ENCODE measurements at regions not wholly inside any gene's neighbourhood (a gene's known extent, or its start where the extent isn't known, plus 50 kb on each side); places are given as distances from the start of the nearest gene placed in this dataset.

- Mint-ChIP-seq H3K36me3 (no peaks in the 10 kb centered on the region), H3K4me1 (peaks cover 9 to 27% of the 10 kb centered on the region in 2 donors), H3K27ac (no peak overlapping the region), H3K9me3 (no peaks in the 10 kb centered on the region), H3K4me3 (no peak overlapping the region), H3K27me3 (peaks cover 8 to 13% of the 10 kb centered on the region in 2 donors)
- ATAC-seq (replicated peaks) (no peak), DNase-seq (no peak)
These were observed 617.6 kb downstream of the FGF9 start for GRCh38 chr13:22288496-22288895.

DNA sequence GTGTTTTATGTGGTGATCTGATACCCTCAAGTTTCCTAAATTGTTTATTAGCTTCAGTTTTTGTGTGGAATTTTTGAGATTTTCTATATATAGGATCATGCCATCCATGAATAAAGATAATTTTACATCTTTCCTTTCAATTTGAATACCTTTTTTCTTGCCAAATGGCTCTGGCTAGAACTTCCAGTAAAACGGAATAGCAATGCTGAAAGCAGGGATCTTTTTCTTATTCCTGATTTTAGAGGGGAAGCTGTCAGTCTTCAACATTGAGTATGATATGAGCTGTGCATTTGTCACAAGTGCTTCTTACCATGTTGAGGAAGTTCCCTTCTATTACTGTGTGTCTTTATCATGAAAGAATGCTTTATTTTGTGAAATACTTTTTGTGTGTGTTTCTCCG is 618.8 kb downstream of the FGF9 start:
- Mint-ChIP-seq H3K27me3 (peaks cover 13 to 22% of the 10 kb centered on the region in 2 donors), H3K36me3 (no peaks in the 10 kb centered on the region), H3K4me1 (peaks cover 9 to 27% of the 10 kb centered on the region in 2 donors), H3K27ac (no peak overlapping the region), H3K4me3 (no peak overlapping the region), H3K9me3 (no peaks in the 10 kb centered on the region)
- ATAC-seq (replicated peaks) (no peak), DNase-seq (no peak)

DNA sequence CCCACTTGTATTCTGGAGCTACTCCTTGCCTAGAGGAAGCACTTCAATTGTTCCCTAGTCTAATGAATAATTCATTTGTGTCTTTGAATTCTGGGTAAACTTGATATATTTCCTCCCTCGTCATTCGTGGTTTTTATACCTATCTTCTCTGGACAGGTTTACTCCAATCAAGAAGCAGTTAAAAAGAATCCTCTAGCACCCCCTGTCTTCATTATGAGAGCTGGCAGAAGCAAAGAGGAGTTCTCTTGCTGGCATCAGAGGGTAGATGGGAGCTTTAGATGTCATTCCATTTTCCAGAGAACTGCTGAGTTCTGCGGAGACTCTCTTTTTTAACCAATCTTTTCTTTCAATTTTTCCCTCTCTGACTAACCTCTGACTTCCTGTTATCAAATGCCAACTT is 627.7 kb downstream of the FGF9 start:
- H3K27ac Mint-ChIP-seq: peak overlapping the region; percentile 11
- H3K4me1 Mint-ChIP-seq: peaks cover 0 to 5% of the 10 kb centered on the region in 2 donors

DNA sequence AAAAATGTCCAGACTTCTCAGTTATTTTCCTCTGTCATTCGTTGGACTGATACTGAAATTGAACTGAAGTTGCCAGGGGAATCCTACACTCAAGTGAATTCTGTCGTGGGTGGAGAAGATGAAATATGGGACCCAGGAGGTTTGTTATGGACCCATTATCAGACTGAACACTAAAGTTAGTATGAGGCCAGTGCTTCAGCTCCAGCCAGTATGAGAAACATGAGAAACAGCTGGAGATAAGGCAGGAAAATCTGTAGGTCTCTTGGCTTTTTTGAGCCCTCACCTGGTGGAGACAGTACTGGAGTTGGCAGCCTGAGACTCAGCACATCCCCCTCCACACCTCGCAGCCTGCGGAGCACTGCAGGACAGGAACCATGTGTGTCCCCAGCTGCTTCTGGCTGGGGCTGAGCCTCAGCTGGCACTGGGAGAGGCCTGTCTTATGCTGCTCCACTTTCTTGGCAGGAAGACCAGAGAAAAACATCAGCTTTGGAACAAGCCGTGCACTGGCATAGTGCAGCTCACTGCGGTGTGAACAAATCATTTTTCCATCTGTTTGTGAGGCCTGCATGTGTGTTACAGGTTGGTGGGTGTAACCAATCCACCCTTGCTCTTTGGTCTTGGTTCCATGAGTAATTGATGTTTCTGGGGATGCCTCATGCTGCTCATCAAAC is 641.0 kb downstream of the FGF9 start:
- DNase-seq (no peak), ATAC-seq (replicated peaks) (no peak)
- H3K4me3 Mint-ChIP-seq: no peak overlapping the region
- no peak overlapping the region for H3K27ac Mint-ChIP-seq
- peaks cover 0 to 4% of the 10 kb centered on the region in 2 donors for H3K27me3 Mint-ChIP-seq
- peaks cover 4% of the 10 kb centered on the region in 2 donors for H3K9me3 Mint-ChIP-seq
- no peaks in the 10 kb centered on the region for H3K36me3 Mint-ChIP-seq
- H3K4me1 Mint-ChIP-seq: no peaks in the 10 kb centered on the region

More for the DNA sequence above, 627.7 kb downstream of the FGF9 start:
- H3K27me3 Mint-ChIP-seq: peaks cover 28% of the 10 kb centered on the region in 2 donors
- peaks cover 3 to 13% of the 10 kb centered on the region in 2 donors for H3K36me3 Mint-ChIP-seq
- ATAC-seq (replicated peaks) (no peak), DNase-seq (no peak)
- H3K4me3 Mint-ChIP-seq: no peak overlapping the region
- peaks cover 15 to 16% of the 10 kb centered on the region in 2 donors for H3K9me3 Mint-ChIP-seq

GRCh38 chr13:22312405-22312803 is 641.5 kb downstream of the FGF9 start:
- peaks cover 0 to 3% of the 10 kb centered on the region in 2 donors for H3K27me3 Mint-ChIP-seq
- H3K4me3 Mint-ChIP-seq: no peak overlapping the region
- DNase-seq: no peak
- no peak for ATAC-seq (replicated peaks)
- H3K9me3 Mint-ChIP-seq: peaks cover 2 to 4% of the 10 kb centered on the region in 2 donors
- H3K4me1 Mint-ChIP-seq: no peaks in the 10 kb centered on the region
- no peak overlapping the region for H3K27ac Mint-ChIP-seq
- H3K36me3 Mint-ChIP-seq: no peaks in the 10 kb centered on the region

GRCh38 chr13:22316494-22317025 is 645.7 kb downstream of the FGF9 start:
- Mint-ChIP-seq H3K9me3 (peaks cover 0 to 2% of the 10 kb centered on the region in 2 donors), H3K4me3 (no peak overlapping the region), H3K4me1 (no peaks in the 10 kb centered on the region), H3K27me3 (peaks cover 0 to 9% of the 10 kb centered on the region in 2 donors), H3K36me3 (no peaks in the 10 kb centered on the region), H3K27ac (no peak overlapping the region)
- no peak for ATAC-seq (replicated peaks)
- DNase-seq: no peak

- peaks cover 5 to 15% of the 10 kb centered on the region in 2 donors for H3K27me3 Mint-ChIP-seq
- no peaks in the 10 kb centered on the region for H3K4me1 Mint-ChIP-seq
- ATAC-seq (replicated peaks) (no peak), DNase-seq (no peak)
- H3K27ac Mint-ChIP-seq: no peak overlapping the region
- no peak overlapping the region for H3K4me3 Mint-ChIP-seq
- no peaks in the 10 kb centered on the region for H3K36me3 Mint-ChIP-seq
- H3K9me3 Mint-ChIP-seq: no peaks in the 10 kb centered on the region
These were observed 650.1 kb downstream of the FGF9 start for GRCh38 chr13:22320991-22321390.

DNA sequence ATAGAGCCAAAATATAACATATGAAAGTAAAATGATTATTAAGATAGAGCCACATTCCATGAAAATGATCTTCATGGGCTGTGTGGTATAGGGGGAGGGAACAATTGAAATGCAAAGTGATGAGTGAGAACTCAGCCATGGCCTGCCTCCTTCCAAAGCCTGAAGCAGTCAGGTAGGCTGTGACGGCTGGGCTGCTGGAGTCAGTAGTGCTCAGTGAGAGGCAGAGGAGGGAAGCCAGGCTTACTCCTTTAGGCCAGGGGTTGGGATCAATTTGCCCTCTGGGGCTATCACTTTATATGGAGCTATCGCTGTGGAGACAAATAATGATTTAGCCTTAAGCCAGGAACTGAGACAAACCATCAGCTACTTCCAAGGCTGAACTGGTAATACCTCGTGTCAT is 654.9 kb downstream of the FGF9 start:
- no peak for ATAC-seq (replicated peaks)

GRCh38 chr13:22332416-22332815 is 661.5 kb downstream of the FGF9 start:
- no peak overlapping the region for H3K4me3 Mint-ChIP-seq
- ATAC-seq (replicated peaks): no peak
- H3K4me1 Mint-ChIP-seq: peaks cover 6 to 7% of the 10 kb centered on the region in 2 donors
- H3K9me3 Mint-ChIP-seq: peaks cover 0 to 2% of the 10 kb centered on the region in 2 donors
- DNase-seq: no peak
- H3K27me3 Mint-ChIP-seq: peaks cover 4 to 12% of the 10 kb centered on the region in 2 donors
- H3K27ac Mint-ChIP-seq: no peak overlapping the region
- H3K36me3 Mint-ChIP-seq: no peaks in the 10 kb centered on the region

More for the DNA sequence above, 654.9 kb downstream of the FGF9 start:
- H3K4me3 Mint-ChIP-seq: no peak overlapping the region
- H3K4me1 Mint-ChIP-seq: no peaks in the 10 kb centered on the region
- H3K27ac Mint-ChIP-seq: no peak overlapping the region
- H3K9me3 Mint-ChIP-seq: no peaks in the 10 kb centered on the region
- DNase-seq: no peak
- H3K36me3 Mint-ChIP-seq: no peaks in the 10 kb centered on the region
- peaks cover 5 to 6% of the 10 kb centered on the region in 2 donors for H3K27me3 Mint-ChIP-seq

DNA sequence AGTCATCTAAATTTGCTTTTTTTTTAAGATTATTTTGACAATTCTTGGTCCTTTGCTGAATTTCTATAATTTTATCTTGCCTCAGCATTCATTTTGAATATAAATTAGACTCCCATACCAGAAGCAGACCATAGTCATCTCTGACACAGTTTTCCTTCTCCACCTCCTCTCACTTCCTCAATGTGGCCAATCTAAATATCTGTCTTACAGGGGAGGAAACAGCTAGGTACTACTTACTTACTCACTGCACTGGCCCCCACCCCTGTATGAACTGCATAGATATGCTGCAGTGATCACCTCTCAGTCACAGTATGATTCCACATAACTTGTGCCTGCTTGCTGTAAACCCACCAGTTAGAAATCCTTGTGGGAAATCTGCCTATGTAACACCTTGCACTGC is 665.6 kb downstream of the FGF9 start:
- H3K36me3 Mint-ChIP-seq: peaks cover 3 to 5% of the 10 kb centered on the region in 2 donors
- H3K4me1 Mint-ChIP-seq: peaks cover 6 to 7% of the 10 kb centered on the region in 2 donors
- peaks cover 4 to 12% of the 10 kb centered on the region in 2 donors for H3K27me3 Mint-ChIP-seq
- ATAC-seq (replicated peaks) (peak; percentile 99 to 100), DNase-seq (peak; percentile 6)
- no peak overlapping the region for H3K27ac Mint-ChIP-seq
- H3K9me3 Mint-ChIP-seq: peaks cover 9 to 10% of the 10 kb centered on the region in 2 donors
- no peak overlapping the region for H3K4me3 Mint-ChIP-seq

- no peaks in the 10 kb centered on the region for H3K4me1 Mint-ChIP-seq
- ATAC-seq (replicated peaks) (no peak), DNase-seq (no peak)
- H3K9me3 Mint-ChIP-seq: peaks cover 6% of the 10 kb centered on the region in 2 donors
- peaks cover 0 to 2% of the 10 kb centered on the region in 2 donors for H3K36me3 Mint-ChIP-seq
- H3K27ac Mint-ChIP-seq: no peak overlapping the region
- H3K4me3 Mint-ChIP-seq: no peak overlapping the region
- no peaks in the 10 kb centered on the region for H3K27me3 Mint-ChIP-seq
These were observed 686.3 kb downstream of the FGF9 start for GRCh38 chr13:22357132-22357531.

- Mint-ChIP-seq H3K4me3 (no peak overlapping the region), H3K27ac (no peak overlapping the region), H3K36me3 (peaks cover 0 to 5% of the 10 kb centered on the region in 2 donors), H3K4me1 (no peaks in the 10 kb centered on the region), H3K27me3 (no peaks in the 10 kb centered on the region), H3K9me3 (peaks cover 14 to 24% of the 10 kb centered on the region in 2 donors)
- no peak for ATAC-seq (replicated peaks)
- DNase-seq: no peak
These were observed 698.2 kb downstream of the FGF9 start for GRCh38 chr13:22369090-22369489.

DNA sequence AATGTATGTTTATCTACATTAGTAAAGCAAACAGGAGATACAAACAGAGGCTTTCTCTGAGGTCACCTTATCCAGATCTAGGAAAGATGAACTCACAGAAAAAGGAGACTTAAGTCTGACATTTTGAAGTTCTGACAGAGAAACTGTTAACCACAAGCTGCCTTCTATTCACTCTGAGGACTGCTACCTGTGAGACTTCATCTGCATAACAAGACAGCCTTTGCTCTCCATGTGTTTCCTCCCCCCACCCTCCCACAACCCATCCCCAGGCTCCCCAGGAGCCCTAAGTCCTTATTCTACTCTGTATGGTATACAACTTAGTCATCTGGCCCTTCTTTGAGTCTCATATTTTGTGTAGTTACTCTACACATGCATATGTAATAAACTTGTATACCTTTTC is 699.0 kb downstream of the FGF9 start:
- no peaks in the 10 kb centered on the region for H3K27me3 Mint-ChIP-seq

DNA sequence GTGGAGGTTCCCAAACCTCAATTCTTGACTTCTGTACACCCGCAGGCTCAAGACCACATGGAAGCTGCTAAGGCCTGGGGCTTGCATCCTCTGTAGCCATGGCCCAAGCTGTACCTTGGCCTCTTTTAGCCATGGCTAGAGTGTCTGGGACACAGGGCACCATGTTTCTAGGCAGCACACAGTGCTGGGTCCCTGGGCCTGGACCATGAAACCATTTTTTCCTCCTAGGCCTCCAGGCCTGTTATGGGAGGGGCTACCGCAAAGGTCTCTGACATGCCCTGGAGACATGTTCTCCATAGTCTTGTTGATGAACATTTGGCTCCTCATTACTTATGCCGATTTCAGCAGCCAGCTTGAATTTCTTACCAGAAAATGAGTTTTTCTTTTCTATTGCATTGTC is 701.4 kb downstream of the FGF9 start:
- Mint-ChIP-seq H3K9me3 (peaks cover 14 to 18% of the 10 kb centered on the region in 2 donors), H3K36me3 (peaks cover 0 to 5% of the 10 kb centered on the region in 2 donors), H3K4me1 (no peaks in the 10 kb centered on the region), H3K27me3 (no peaks in the 10 kb centered on the region), H3K4me3 (no peak overlapping the region), H3K27ac (no peak overlapping the region)
- DNase-seq (no peak), ATAC-seq (replicated peaks) (no peak)

More for the DNA sequence above, 699.0 kb downstream of the FGF9 start:
- peaks cover 14 to 21% of the 10 kb centered on the region in 2 donors for H3K9me3 Mint-ChIP-seq
- no peak overlapping the region for H3K4me3 Mint-ChIP-seq
- no peak overlapping the region for H3K27ac Mint-ChIP-seq
- no peaks in the 10 kb centered on the region for H3K4me1 Mint-ChIP-seq
- H3K36me3 Mint-ChIP-seq: peaks cover 0 to 5% of the 10 kb centered on the region in 2 donors
- DNase-seq (no peak), ATAC-seq (replicated peaks) (no peak)

DNA sequence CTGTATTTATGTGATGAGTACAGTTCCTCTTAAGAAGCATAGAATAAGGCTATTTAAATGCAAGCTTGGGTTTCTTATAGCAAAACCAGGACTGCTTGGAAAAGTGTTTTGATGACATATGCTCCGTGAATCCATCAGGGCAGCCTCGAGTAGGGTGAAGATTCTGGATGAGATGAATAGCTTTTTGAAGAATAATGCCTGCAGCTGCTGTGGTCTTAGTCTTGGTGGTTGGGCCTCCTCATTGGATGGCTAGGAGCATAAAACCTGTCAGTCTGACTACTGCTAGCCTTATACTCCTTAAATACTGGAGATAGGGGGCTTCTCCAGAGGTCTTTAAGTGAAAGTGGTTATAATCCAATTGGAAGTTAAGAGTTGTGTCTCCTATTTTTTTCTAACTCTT is 704.3 kb downstream of the FGF9 start:
- Mint-ChIP-seq H3K27ac (no peak overlapping the region), H3K36me3 (peaks cover 0 to 5% of the 10 kb centered on the region in 2 donors), H3K9me3 (peaks cover 19 to 28% of the 10 kb centered on the region in 2 donors), H3K27me3 (no peaks in the 10 kb centered on the region), H3K4me1 (no peaks in the 10 kb centered on the region), H3K4me3 (no peak overlapping the region)
- ATAC-seq (replicated peaks): no peak
- no peak for DNase-seq

Measured in stimulated activated naive B cell treated with anti-CD40 and anti-IgM and Interleukin-4, amounts not matched to agents 10 μg/mL and 1 μg/mL and 100 μg/mL, for 72 hours (primary cell).